Endothelial cell of umbilical vein (primary cell): ENCODE measurements at regions not wholly inside any gene's neighbourhood (a gene's known extent, or its start where the extent isn't known, plus 50 kb on each side); places are given as distances from the start of the nearest gene placed in this dataset.

ENCODE experiments used
- EZH2 ChIP-seq: IDR thresholded peaks from 2 replicates; pipeline ENCODE4 v1.6.1; 2012; ENCODE audit warnings: borderline replicate concordance, low read depth, mild to moderate bottlenecking, moderate library complexity, low read length, inconsistent platforms; ENCODE audit not compliant: severe bottlenecking
- POLR2A ChIP-seq: IDR thresholded peaks from 2 replicates; pipeline ENCODE4 v1.6.1; 2012; ENCODE audit warnings: low read depth, mild to moderate bottlenecking, control low read depth, low read length

DNA sequence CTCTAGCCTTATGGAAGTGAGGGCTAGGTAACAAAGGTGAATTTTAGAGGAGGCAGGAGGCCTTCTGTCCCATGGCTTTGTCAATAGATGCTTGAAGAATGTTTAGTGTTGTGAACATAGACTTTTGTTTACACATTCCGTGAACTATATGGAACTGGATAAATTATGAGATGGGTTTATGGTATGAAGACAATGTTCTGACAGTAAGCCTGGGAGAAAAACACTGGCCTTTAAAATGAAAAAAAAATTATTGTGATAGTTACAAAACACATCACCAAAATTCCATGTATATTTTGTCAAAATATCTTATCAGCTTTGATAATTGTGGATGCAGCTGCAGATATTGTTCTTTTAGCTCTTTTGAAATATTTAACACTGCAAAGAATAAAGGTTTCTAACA is 251.5 kb upstream of the DCN start:
- no peak for TF ChIP-seq POLR2A
- no peak for TF ChIP-seq EZH2
